Fibroblast of lung (primary cell): ENCODE measurements at regions not wholly inside any gene's neighbourhood (a gene's known extent, or its start where the extent isn't known, plus 50 kb on each side); places are given as distances from the start of the nearest gene placed in this dataset.
A peak's percentile ranks its signal among the peaks of the same experiment; 100 is the strongest.

ENCODE experiments used
- DNase-seq, 2 donors: peaks; one replicate each; pipeline versions ENCODE4 v3.0.0 to v3.0.0-alpha.2; 2010; ENCODE audit warnings: low read depth in 2 of 2
- H2AFZ ChIP-seq: 2 replicates; pipeline ENCODE4 v1.5.1; 2012; ENCODE audit warnings: low read length, control low read depth, inconsistent platforms
- H3K27ac ChIP-seq: 2 replicates; pipeline ENCODE4 v1.5.1; 2011; ENCODE audit warnings: low read length, control low read depth; ENCODE audit not compliant: insufficient read depth
- H3K27me3 ChIP-seq: 2 replicates; pipeline ENCODE4 v1.5.1; 2011; ENCODE audit warnings: mild to moderate bottlenecking, low read length; ENCODE audit not compliant: control insufficient read depth, insufficient read depth
- H3K36me3 ChIP-seq: 2 replicates; pipeline ENCODE4 v1.5.1; 2011; ENCODE audit warnings: low read length; ENCODE audit not compliant: control insufficient read depth, insufficient read depth
- H3K4me1 ChIP-seq: 2 replicates; pipeline ENCODE4 v1.5.1; 2011; ENCODE audit warnings: low read length; ENCODE audit not compliant: control insufficient read depth, insufficient read depth; ENCODE audit errors: extremely low read depth
- H3K4me2 ChIP-seq: 2 replicates; pipeline ENCODE4 v1.5.1; 2011; ENCODE audit warnings: low read length, control low read depth; ENCODE audit not compliant: insufficient read depth; ENCODE audit errors: extremely low read depth
- H3K4me3 ChIP-seq, 4 experiments: fragments of 200-600 bp in 1 of 4; sonication (generic) in 1 of 4; replicated peaks in 1 of 4; 2 replicates each; pipeline ENCODE4 v1.5.1; 2011 to 2016; ENCODE audit warnings: low read length in 4 of 4, low read depth in 3 of 4, mild to moderate bottlenecking in 3 of 4, control low read depth in 2 of 4, inconsistent platforms in 1 of 4, mixed read lengths in 1 of 4; ENCODE audit not compliant: insufficient read depth in 1 of 4; ENCODE audit errors: control extremely low read depth in 1 of 4
- H3K79me2 ChIP-seq: 2 replicates; pipeline ENCODE4 v1.5.1; 2012; ENCODE audit warnings: mild to moderate bottlenecking, low read length, inconsistent platforms; ENCODE audit not compliant: control insufficient read depth, insufficient read depth
- H3K9ac ChIP-seq: 2 replicates; pipeline ENCODE4 v1.5.1; 2011; ENCODE audit warnings: mild to moderate bottlenecking, low read length, control low read depth; ENCODE audit not compliant: insufficient read depth
- H3K9me3 ChIP-seq: 2 replicates; pipeline ENCODE4 v1.5.1; 2012; ENCODE audit warnings: low read depth, low read length; ENCODE audit not compliant: control insufficient read depth, insufficient read depth
- H4K20me1 ChIP-seq: 2 replicates; pipeline ENCODE4 v1.5.1; 2011; ENCODE audit warnings: low read length; ENCODE audit not compliant: control insufficient read depth, insufficient read depth; ENCODE audit errors: extremely low read depth
- EZH2 ChIP-seq: IDR thresholded peaks from 2 replicates; pipeline ENCODE4 v1.5.1; 2012; ENCODE audit warnings: low read length, control low read depth, mild to moderate bottlenecking; ENCODE audit errors: missing control alignments
- TF ChIP-seq, protein P1 (sequence below), 2 donors: IDR thresholded peaks in 1 of 2; conservative IDR thresholded peaks in 1 of 2; 1 replicate in 1 of 2; 2 replicates in 1 of 2; pipeline ENCODE4 v1.5.1; 2011 to 2012; ENCODE audit warnings: low read length in 2 of 2, control low read depth in 1 of 2, inconsistent platforms in 1 of 2, low read depth in 1 of 2, mild to moderate bottlenecking in 1 of 2

DNA sequence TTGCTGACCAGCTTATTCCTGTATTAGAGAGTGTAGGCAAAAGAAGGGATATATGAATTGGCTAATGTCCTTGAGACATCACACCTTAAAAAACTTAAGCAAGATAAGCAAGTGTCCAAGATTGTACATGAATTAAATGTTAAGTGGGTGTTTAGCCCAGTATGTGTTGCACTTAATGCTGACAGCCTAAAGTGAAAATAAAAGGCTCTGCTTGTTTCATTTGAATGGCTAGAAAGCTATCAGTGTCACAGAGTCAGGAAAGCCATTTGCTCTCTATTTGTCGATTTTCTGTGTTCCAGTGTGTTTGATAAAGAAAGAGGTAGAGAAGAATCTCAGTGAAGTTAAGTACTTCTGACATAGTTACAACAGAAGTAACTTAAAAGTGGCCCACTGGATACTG, 744.9 kb downstream of the ANKRD7 start:
- no peaks in the 10 kb centered on the region for H3K27me3 ChIP-seq
- no peak overlapping the region for H3K27ac ChIP-seq
- no peak overlapping the region for H3K9ac ChIP-seq
- H3K4me3 ChIP-seq, result no peak overlapping the region
- no peaks in the 10 kb centered on the region for H4K20me1 ChIP-seq
- no peaks in the 10 kb centered on the region for H3K4me1 ChIP-seq
- H3K4me2 ChIP-seq, result no peak overlapping the region
- no peaks in the 10 kb centered on the region for H3K36me3 ChIP-seq
- H2AFZ ChIP-seq, result no peak overlapping the region
- H3K79me2 ChIP-seq, result no peaks in the 10 kb centered on the region
- TF ChIP-seq, protein P1, sequence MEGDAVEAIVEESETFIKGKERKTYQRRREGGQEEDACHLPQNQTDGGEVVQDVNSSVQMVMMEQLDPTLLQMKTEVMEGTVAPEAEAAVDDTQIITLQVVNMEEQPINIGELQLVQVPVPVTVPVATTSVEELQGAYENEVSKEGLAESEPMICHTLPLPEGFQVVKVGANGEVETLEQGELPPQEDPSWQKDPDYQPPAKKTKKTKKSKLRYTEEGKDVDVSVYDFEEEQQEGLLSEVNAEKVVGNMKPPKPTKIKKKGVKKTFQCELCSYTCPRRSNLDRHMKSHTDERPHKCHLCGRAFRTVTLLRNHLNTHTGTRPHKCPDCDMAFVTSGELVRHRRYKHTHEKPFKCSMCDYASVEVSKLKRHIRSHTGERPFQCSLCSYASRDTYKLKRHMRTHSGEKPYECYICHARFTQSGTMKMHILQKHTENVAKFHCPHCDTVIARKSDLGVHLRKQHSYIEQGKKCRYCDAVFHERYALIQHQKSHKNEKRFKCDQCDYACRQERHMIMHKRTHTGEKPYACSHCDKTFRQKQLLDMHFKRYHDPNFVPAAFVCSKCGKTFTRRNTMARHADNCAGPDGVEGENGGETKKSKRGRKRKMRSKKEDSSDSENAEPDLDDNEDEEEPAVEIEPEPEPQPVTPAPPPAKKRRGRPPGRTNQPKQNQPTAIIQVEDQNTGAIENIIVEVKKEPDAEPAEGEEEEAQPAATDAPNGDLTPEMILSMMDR (conservative IDR thresholded peaks at IDR 0.05 in 1 of 2, IDR thresholded peaks at IDR 0.05 in 1 of 2; ENCODE audit: low read depth in 1 of 2, low read length in 2 of 2), result no peak
- TF ChIP-seq EZH2, result no peak
- DNase-seq, result no peak
- no peaks in the 10 kb centered on the region for H3K9me3 ChIP-seq

DNA sequence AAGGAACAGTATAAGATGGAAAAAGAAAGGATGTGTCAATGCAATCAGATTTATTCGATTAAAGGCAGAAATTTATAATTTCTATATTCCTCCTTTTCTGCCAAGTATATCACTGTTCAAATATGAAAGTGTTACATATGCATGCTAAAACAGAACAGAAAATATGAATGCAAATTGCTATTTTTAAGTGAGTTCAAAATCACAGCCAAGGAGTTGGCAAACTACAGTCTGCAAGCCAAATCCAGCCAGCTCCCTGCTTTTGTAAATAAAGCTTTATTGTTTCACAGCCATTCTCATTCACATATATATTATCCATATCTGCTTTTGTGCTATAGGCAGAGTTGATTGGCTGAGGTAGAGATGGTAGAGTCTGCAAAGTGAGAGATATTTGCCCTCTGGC, 747.2 kb downstream of the ANKRD7 start:
- Histone ChIP-seq H3K27ac (no peak overlapping the region), H4K20me1 (no peaks in the 10 kb centered on the region), H3K9ac (no peak overlapping the region), H3K9me3 (no peaks in the 10 kb centered on the region), H3K36me3 (no peaks in the 10 kb centered on the region), H2AFZ (no peak overlapping the region), H3K4me1 (no peaks in the 10 kb centered on the region), H3K27me3 (no peaks in the 10 kb centered on the region), H3K4me3 (no peak overlapping the region), H3K79me2 (no peaks in the 10 kb centered on the region), H3K4me2 (no peak overlapping the region)
- DNase-seq, result no peak
- TF ChIP-seq, protein P1 (conservative IDR thresholded peaks at IDR 0.05 in 1 of 2, IDR thresholded peaks at IDR 0.05 in 1 of 2; ENCODE audit: low read depth in 1 of 2, low read length in 2 of 2), result no peak
- TF ChIP-seq EZH2, result no peak

DNA sequence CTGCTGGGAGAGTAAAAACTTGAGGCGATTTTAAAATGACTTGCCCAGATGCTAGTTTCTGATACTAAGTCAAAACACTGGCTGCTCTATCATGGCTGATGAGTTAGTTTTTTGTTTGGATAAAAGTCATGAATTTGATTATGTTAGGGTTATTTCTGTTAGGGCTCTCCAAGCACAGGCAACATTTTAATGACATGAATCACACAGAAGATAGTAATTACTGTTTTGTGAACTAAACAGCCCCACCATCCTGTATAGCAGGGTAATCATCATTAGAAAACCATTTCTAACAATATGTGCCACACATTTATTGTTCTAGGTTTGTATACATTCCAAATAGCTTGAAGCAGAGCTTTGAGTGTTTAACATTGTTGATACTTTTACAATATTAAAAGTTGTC, 750.3 kb downstream of the ANKRD7 start:
- H2AFZ ChIP-seq, result no peak overlapping the region
- TF ChIP-seq, protein P1 (conservative IDR thresholded peaks at IDR 0.05 in 1 of 2, IDR thresholded peaks at IDR 0.05 in 1 of 2; ENCODE audit: low read depth in 1 of 2, low read length in 2 of 2), result no peak
- TF ChIP-seq EZH2, result no peak
- no peaks in the 10 kb centered on the region for H3K4me1 ChIP-seq
- DNase-seq, result peak in 1 of 2 donors; percentile 17
- H3K27me3 ChIP-seq, result no peaks in the 10 kb centered on the region
- no peak overlapping the region for H3K4me2 ChIP-seq
- no peaks in the 10 kb centered on the region for H3K79me2 ChIP-seq
- H3K9me3 ChIP-seq, result no peaks in the 10 kb centered on the region
- H3K9ac ChIP-seq, result no peak overlapping the region
- no peaks in the 10 kb centered on the region for H3K36me3 ChIP-seq
- no peaks in the 10 kb centered on the region for H4K20me1 ChIP-seq
- H3K4me3 ChIP-seq, result no peak overlapping the region
- no peak overlapping the region for H3K27ac ChIP-seq
